ENCODE measurements at regions not wholly inside any gene's neighbourhood (a gene's known extent, or its start where the extent isn't known, plus 50 kb on each side); places are given as distances from the start of the nearest gene placed in this dataset.
"Not testable (repeated sequence)": the region's sequence is repeated elsewhere in the genome, so short reads cannot be mapped to it uniquely, and the experiment has no call there.

GRCh38 chr2:106270471-106270891 is 76.4 kb upstream of the UXS1 start:
- no peak for TF ChIP-seq CTCF (conservative IDR thresholded peaks at IDR 0.05)
- TF ChIP-seq ZFX (IDR thresholded peaks at IDR 0.05): no peak
- H3K27ac ChIP-seq: peak overlapping the region; percentile 22

GRCh38 chr2:106269591-106270291 is 75.6 kb upstream of the UXS1 start:
- no peak for TF ChIP-seq ZFX (IDR thresholded peaks at IDR 0.05)
- no peak for TF ChIP-seq CTCF (conservative IDR thresholded peaks at IDR 0.05)
- peak overlapping the region; percentile 22 for H3K27ac ChIP-seq

- H3K27ac ChIP-seq: no peak overlapping the region
- no peak for TF ChIP-seq ZFX (IDR thresholded peaks at IDR 0.05)
- TF ChIP-seq CTCF (conservative IDR thresholded peaks at IDR 0.05): no peak
Measured at GRCh38 chr2:106267997-106268396, 73.9 kb upstream of the UXS1 start.

GRCh38 chr2:106261871-106262321 is 67.8 kb upstream of the UXS1 start:
- no peak for TF ChIP-seq ZFX (IDR thresholded peaks at IDR 0.05)
- TF ChIP-seq CTCF (conservative IDR thresholded peaks at IDR 0.05): no peak
- no peak overlapping the region for H3K27ac ChIP-seq

- H3K27ac ChIP-seq: not testable (repeated sequence)
Measured at GRCh38 chr2:106258859-106259258, 64.8 kb upstream of the UXS1 start.

GRCh38 chr2:106257830-106258229 is 63.7 kb upstream of the UXS1 start:
- TF ChIP-seq ZFX (IDR thresholded peaks at IDR 0.05): no peak
- TF ChIP-seq CTCF (conservative IDR thresholded peaks at IDR 0.05): no peak
- H3K27ac ChIP-seq: no peak overlapping the region

- no peak for TF ChIP-seq CTCF (conservative IDR thresholded peaks at IDR 0.05)
- no peak for TF ChIP-seq ZFX (IDR thresholded peaks at IDR 0.05)
- no peak overlapping the region for H3K27ac ChIP-seq
Measured at GRCh38 chr2:106257135-106257534, 63.0 kb upstream of the UXS1 start.

GRCh38 chr2:106249157-106249828 is 55.2 kb upstream of the UXS1 start:
- H3K27ac ChIP-seq: not testable (repeated sequence)
